GM12872 (cell line): ENCODE measurements at regions not wholly inside any gene's neighbourhood (a gene's known extent, or its start where the extent isn't known, plus 50 kb on each side); places are given as distances from the start of the nearest gene placed in this dataset.

Experiments used
- CTCF ChIP-seq: IDR thresholded peaks from 3 replicates; pipeline ENCODE4 v1.5.1; 2011; ENCODE audit warnings: low read depth, mild to moderate bottlenecking, low read length, moderate library complexity; ENCODE audit not compliant: insufficient read depth

GRCh38 chr18:72637299-72637698, 93.2 kb upstream of the CBLN2 start:
- TF ChIP-seq CTCF, result no peak

GRCh38 chr18:72636611-72637010, 92.5 kb upstream of the CBLN2 start:
- no peak for TF ChIP-seq CTCF

- TF ChIP-seq CTCF, result no peak
These were observed 90.4 kb upstream of the CBLN2 start for GRCh38 chr18:72634500-72634899.

- no peak for TF ChIP-seq CTCF
These were observed 86.8 kb upstream of the CBLN2 start for GRCh38 chr18:72630991-72631390.

GRCh38 chr18:72623444-72623843, 79.3 kb upstream of the CBLN2 start:
- no peak for TF ChIP-seq CTCF

GRCh38 chr18:72613534-72613930, 69.4 kb upstream of the CBLN2 start:
- TF ChIP-seq CTCF, result no peak

- no peak for TF ChIP-seq CTCF
These were observed 68.9 kb upstream of the CBLN2 start for GRCh38 chr18:72612894-72613533.
